HG03196 (cell line): ENCODE measurements at regions not wholly inside any gene's neighbourhood (a gene's known extent, or its start where the extent isn't known, plus 50 kb on each side); places are given as distances from the start of the nearest gene placed in this dataset.
"Not testable (repeated sequence)": the region's sequence is repeated elsewhere in the genome, so short reads cannot be mapped to it uniquely, and the experiment has no call there.

Experiments
- ATAC-seq: cut with Tn5 transposase; IDR thresholded peaks from one replicate; pipeline ENCODE4 v1.9.1; 2021; ENCODE audit not compliant: unreplicated experiment

DNA sequence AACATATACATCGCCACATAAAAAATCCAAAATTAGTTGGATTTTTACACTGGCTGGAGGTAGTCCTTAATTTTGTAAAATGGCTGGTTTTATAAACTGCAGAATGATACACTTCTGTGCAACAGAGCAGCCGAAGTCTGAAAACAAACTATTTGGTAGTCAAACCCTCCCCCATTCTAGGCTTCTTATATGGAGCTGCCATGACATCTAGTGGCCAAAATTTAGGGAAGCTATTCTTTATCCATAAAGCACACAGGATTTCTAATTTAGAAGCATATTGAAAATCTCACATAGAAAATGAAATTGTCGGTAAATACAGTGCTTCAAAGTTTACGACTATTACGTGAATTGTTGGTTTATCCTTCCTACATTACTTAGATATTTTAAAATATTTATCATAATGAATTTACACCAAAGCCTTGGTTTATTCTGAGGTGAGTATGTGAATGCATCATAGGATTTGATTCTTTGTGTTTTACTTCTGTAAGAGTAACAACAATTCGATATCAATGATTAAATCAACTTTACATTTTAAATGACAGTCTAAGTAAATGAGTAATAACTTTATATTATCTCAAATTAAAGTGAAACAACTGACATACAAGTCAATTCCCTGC, 113.4 kb upstream of the FAM241A start:
- ATAC-seq: peak; percentile 61

DNA sequence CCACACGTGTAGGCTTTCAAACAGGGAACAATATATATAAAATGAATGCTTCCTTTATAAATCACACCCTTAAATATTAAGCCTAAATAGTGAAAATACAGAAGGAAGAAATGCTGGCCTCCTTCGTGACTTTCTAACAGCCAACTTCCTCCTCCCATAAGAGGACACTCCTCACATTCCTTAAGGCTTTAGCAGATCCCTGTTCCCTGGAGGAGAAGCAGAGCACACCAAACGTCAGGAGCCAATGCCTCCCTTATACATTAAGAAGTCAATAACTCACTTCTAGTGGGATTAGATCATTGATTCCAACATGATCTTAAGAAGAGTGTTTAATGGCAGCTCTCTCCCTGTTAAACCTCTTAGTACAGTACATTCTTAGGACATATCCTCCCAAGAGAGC, 108.4 kb upstream of the FAM241A start:
- ATAC-seq: no peak

DNA sequence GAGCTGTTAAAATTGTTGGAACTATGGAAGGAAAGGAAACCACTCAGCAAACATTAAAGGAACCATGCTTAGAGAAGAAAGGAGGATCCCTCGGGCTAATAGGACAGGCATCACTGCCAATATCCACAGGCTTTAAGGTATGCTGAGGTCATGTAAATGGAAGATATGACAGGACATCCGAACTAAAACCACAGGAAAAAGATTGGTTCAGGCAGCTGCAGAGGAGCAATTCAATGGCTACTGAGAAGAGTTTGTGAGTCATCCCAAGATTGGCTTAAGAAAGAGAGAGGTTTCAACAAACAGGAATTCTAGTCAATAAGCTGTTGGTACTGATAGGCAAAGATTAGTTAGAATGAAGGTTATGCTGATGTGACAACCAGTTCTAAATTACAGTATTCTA, 106.4 kb upstream of the FAM241A start:
- no peak for ATAC-seq

DNA sequence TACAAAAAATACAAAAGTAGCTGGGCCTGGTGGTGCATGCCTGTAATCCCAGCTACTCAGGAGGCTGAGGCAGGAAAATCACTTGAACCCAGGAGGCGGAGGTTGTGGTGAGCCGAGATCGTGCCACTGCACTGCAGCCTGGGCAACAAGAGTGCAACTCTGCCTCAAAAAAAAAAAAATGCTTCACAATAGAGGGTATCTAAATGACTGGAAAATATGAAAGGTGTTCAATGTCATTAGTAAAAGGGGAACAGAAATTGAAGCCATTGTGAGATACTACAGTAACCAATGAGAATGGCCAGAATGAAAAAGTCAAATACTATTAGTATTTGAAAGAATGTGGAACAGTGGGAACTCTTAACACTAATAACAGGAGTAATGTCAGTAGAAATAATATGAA, 96.1 kb upstream of the FAM241A start:
- ATAC-seq: not testable (repeated sequence)

DNA sequence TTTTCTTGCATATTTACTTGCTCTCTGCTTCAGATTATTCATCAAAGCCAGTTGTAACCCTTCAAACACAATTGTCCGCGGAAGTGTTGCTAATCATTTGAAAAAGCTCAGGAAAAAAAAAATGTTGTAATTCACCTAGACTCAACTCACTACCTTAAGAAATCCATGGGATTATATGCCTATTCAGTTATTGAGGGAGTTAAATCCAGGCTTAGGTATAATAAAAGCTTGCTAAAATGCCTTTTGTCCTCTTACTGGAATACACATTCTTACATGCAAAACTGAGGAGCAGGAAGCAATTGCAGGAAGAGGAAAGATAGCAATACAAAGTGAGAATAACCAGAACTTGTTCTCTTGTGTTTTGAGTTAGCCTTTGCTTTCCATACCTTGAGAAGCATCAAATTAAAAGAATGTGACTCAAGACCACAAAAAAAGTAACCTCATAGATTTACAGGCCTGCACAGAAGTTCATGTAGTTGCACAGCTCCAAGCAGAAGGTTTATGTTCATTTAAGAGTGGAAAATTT, 91.4 kb upstream of the FAM241A start:
- ATAC-seq: no peak

DNA sequence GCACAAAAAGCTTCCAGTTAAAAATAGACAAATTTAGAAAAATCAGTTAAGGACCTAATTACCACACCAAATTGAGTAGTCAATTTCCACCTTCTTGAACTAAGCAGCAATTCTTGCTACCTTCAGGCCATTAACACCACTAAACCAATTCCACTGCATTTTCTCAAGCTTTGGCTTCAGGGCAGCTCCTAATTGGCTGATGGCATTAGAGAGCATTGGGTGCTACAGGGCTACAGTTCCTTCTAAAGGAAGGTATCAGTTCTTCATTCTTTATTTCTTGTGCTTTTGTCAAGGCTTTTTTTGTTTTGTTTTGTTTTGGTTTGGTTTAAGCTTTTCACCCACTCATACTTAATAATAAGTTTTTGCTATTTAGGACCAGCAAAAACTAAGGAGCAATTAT, 90.2 kb upstream of the FAM241A start:
- no peak for ATAC-seq

DNA sequence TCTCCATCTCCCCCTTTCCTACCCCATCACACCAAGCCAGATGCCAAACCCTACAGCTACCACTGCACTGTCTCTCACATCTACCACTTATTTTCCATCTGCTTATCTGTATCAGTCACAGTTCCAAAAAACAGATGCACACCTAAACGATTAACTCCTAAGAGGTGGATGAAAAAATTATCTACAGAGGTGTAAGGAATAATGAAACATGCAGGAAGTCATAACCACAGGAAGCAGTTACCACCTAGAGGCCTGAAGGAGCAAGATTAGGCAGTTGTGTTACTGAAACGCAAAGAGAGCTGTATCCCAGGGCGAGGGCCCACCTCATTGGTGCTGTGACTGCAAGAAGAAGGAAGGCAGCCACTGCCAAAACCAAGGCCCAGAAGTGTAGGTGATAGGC, 87.8 kb upstream of the FAM241A start:
- ATAC-seq: no peak

DNA sequence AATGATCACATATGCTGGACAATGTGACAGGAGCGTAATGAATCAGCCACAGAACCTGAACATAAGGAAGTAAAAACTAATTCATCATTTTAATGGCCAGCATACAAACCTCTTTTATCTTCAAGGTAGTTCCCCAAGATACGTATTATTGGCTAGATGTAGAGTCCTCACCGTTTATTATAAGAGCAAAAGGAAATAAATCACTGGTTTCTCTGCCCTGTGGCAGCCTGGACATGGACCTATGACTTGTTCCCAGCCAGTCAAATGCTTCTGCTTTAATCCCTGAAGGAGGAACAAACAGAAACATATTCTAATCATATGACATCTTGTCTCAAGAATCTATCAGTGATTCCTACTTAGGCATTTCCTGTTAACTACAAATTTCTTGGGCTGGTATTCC, 86.8 kb upstream of the FAM241A start:
- no peak for ATAC-seq

DNA sequence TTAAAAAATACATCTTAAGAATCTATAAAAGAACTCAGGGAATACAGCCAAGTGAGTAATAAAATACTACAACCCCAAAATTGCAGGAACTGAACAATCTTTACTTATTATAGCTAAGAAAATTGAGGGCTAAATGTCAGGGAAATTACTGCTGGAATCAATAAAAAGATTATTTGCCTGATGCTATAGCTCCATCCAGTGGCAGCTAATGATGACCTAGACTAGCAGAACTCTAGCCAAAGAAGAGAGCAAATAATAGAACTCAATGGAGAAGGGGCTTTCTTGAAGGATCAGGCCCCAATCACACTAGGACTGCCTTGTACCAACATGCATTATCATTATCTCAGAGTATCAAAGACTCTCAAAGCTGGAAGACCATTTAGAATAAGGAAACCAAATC, 85.0 kb upstream of the FAM241A start:
- ATAC-seq: no peak

DNA sequence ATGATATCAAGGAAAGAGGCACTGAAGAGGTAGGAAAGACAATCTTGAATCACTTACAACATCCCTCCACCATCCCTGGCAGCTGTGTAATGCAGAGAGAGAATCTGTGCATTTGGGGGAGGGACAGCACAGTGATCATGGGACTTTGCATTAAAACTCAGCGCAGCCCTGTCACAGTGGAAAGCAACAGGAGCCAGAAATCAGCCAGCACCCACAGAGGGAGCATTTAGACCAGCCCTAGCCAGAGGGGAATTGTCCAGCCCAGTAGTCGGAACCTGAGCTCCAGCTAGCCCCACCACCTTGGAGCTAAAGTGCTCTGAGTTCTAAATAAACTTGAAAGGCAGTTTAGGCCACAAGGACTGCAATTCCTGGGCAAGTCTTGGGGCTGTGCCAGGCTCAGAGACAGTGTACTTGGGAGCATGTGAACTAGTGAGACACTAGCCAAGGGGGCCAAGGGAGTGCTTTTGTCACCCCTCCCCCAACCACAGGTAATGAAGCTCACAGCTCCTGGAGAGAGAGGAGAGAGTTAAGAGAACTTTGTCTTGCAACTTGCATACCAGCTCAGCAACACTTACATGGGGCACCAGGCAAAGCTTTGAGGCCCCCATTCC, 83.9 kb upstream of the FAM241A start:
- ATAC-seq: no peak

DNA sequence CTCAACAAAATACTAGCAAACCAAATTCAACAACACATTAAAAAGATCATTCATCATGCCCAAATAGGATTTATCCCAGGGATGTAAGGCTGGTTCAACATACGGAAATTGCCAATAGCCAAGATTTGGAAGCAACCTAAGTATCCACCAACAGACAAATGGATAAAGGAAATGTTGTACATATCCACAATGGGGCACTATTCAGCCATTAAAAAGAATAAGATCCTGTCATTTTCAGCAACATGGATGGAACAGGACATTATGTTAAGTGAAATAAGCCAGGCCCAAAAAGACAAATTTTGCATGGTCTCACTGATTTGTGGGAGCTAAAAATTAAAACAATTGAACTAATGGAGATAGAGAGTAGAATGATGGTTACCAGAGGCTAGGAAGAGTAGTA, 82.0 kb upstream of the FAM241A start:
- no peak for ATAC-seq

DNA sequence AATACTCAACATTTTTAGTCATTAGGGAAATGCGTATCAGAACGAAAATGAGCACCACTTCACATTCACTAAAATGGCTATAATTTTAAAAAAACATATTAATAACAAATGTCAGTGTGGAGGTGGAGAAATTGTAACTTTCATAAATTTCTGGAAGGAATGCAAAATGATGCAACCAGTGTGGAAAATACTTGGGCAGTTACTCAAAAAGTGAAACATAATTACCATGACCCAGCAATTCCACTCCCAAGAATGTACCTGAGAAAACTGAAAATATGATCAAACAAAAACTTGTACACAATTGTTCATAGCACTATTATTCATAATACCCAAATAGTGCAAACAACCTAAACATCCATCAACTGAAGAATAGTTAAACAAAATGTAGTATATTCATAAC, 76.1 kb upstream of the FAM241A start:
- ATAC-seq: no peak

DNA sequence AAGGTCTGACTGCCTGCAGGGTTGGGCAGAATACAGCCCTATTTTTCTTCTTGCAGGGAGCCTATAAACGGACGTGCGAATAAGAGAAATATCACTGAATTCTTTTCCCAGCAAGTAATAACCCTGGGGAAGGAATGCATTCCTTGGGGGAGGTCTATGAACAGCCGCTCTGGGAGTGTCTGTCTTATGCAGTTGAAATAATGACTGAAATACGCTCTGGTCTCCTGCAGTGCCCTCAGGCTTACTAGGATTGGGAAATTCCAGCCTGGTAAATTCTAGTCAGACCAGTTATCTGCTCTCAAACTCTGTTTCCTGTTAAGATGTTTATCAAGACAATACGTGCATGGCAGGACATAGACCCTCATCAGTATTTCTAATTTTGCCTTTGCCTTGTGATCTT, 72.1 kb upstream of the FAM241A start:
- no peak for ATAC-seq

DNA sequence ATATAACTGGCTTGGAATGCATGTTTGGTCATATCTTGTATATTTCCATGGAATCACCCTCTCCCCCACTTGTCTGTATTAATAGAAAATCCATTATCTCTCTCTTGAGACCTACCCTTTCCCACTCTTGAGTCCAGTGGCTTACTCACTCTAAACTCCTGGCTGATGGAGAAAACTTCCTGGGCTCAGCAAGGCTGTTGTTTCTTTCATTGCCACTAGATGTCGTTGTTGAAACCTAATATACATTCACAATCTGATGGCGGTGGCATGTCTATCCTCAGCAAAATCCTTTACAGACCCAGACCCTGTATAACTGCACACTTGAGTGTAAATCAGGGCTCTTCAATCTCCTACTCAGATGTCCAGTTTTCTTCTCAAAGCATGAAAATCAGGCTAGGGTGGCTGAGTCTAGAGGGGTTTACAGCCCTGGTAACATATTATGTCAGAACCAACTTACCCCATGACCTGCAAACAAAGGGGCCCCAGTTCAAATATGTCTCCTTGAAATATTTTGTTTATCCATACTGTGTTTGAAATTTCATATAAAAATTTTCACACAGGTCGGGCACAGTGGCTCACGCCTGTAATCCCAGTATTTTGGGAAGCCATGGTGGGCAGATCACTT, 70.0 kb upstream of the FAM241A start:
- ATAC-seq: peak; percentile 68

DNA sequence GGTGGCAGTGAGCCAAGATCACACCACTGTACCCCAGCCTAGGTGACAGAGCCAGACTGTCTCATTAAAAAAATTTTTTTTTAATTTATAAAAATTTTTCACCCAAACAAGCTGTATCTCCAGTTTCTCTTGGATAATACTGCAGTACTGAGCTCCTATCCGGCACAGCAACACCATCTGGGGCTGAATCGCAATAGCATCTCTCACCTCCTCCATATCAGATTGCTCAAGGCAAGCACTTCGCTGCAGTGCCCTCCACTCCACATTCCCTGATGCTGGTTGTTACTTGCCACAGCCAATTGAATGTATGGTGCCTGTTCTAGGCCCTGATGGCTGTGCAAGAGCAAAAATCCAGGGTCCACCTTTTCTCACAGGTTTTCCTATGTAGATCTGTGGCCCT, 69.3 kb upstream of the FAM241A start:
- ATAC-seq: no peak

DNA sequence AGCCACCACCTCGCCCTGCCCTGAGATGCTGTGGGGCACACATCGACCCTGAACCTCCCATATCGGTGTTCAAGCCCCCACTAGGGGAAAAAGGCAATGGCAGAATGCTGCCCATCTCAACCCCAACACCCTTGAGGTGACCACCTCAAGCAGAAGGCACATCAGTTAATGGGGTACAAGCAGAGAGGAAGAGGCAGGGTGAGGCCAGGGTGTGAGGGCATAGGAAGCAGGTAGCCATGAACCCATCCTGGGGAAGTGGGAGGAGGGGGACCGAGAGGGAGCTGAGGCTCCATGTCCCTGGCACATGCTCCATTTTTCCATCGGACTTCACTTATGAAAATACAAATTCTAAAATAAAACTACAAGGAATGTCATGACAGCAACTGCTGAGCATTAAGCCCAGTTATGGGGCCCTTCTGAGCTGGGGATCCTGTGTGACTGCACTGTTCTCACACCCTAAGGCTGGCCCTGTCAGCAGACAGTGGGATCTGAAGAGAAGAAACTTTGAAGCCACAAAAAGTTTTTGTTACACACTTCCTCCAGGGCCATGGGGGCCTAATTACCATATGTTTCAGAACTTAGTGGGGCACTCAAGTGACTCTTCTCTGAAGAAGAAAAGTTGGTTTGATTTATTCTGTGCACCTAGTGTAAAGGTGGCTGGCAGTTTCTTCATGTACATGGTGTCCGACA, 68.2 kb upstream of the FAM241A start:
- no peak for ATAC-seq

DNA sequence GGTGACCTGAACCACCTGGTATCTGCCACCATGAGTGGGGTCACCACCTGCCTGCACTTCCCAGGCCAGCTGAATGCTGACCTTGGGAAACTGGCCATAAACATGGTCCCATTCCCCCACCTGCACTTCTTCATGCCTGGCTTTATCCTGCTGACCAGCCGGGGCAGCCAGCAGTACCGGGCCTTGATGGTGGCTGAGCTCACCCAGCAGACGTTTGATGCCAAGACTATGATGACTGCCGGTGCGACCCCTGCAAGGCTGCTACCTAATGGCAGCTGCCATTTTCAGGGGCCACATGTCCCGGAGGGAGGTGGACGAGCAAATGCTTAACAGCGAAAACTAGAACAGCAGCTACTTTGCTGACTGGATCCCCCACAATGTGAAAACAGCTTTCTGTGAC, 67.5 kb upstream of the FAM241A start:
- ATAC-seq: no peak

DNA sequence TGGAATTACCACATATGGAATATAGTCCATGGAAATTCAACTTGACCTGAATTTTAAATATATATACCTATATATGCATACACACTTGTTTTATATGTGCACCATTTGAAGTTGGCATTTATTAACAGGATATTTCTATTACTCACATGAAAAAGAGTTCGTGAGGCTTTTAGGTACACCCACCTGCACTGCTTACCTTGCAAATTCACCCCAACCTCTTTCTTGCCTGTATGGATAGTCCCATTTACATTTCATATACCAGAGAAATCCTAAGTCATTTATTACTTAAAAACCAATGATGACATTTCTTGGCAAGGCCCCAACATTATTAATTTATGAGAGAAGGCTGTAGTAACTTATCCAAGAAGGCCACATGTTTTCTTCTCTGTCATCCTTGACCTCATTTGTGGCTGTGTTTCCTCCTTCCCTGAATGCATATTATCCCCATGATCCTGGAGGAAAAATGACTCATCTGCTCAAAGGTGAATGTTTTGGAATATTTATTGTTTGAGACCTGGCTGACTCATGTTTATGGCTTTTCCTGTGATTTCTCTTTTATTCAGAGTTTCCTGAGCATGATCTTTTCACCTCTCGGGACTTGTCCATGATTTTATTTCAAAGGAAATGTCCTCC, 62.2 kb upstream of the FAM241A start:
- ATAC-seq: no peak

DNA sequence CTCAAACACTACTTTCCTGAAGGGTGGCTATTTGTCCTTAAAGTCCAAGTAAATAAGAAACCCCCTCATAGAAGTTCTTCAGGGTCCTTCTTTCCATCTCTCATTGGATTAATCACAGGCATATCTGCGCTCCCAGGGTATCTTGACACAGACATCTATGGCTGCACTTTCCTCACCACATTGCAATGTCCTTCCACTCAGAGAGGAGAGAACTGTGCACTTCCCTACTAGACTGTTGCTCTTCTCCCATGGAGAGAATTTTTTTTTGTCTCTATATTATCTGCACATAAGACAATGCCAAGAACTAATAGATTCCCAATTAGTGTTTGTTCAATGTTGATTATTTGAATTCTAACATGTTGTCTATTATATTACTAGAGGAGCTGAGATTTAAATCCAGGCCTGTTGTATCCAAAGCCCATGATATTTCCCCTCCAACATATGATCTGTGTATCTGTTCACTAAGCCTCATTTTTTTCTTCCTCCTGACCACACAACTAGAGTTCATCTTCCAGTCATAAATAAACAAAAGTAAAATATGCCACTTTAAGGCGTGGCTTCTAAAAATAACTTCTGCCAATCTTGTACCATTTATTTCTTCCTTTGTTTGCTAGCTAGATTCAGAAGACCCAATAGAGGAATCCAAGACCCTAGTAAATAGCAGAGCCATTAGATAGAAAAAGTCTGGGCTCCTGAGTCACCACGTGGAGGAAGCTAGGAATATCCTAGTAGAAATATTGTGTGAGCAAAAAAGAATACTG, 61.5 kb upstream of the FAM241A start:
- no peak for ATAC-seq

DNA sequence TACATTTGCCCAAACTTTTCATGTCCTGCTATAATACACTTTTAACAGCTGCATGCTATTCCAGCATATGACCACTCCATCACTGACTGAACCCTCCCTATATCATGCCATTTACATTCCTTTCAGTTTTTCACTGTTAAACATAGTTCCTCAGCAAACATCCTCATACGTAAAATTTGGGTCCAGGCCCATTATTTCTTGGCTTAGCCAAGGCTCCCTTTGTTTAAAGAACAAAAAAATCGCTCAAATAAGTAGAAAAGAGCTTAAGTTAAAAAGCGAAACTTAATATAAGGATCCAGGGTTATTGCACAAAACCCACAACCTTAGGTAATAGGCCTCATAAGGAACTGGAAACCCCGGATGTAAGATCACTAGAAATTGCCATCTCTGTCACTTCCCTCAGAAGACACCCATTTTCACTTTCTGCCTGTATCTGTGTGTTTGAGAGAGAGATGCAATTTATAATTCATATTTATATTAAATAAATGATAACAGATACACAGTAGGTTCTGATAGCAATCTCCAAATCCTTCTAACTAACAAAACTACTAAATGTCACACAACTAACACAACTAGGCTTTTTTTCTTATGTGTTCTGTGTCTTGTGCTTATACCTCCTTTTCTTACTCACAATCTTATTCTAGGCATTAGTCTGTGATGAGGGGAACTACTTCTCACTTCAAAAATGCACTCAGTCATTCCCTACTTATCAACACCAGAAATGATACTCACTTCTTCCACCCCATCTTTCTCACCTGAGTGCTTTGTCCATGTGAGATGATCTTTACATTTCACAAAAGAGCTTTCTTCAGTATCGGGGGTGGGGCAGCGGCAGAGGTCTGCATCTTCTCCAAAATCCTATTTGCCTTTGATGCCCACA, 59.9 kb upstream of the FAM241A start:
- ATAC-seq: no peak
